ENCODE measurements at regions not wholly inside any gene's neighbourhood (a gene's known extent, or its start where the extent isn't known, plus 50 kb on each side); places are given as distances from the start of the nearest gene placed in this dataset.

- no peak for TF ChIP-seq CTCF (IDR thresholded peaks at IDR 0.05)
- no peak for TF ChIP-seq POLR2AphosphoS5 (IDR thresholded peaks at IDR 0.05; ENCODE audit: insufficient read depth in 1 of 2, low read depth in 1 of 2)
- TF ChIP-seq POLR2A (IDR thresholded peaks at IDR 0.05): no peak
These were observed 503.0 kb upstream of the AGA start for GRCh38 chr4:177945268-177945667.

Measured in vagina (tissue), 2 donors.